Lower lobe of right lung (tissue), 2 donors: ENCODE measurements at regions not wholly inside any gene's neighbourhood (a gene's known extent, or its start where the extent isn't known, plus 50 kb on each side); places are given as distances from the start of the nearest gene placed in this dataset.

Source experiments
- ATAC-seq, 2 donors: fragments of 200-7000 bp; cut with Tn5 transposase; one replicate each; pipeline ENCODE4 v1.9.1; 2020 to 2022; ENCODE audit warnings: mild to moderate bottlenecking in 2 of 2, moderate library complexity in 2 of 2
- DNase-seq: peaks from one replicate; pipeline ENCODE4 v3.0.0-alpha.2; 2020
- H3K27ac ChIP-seq: fragments of 200-600 bp; one replicate; pipeline ENCODE4 v1.8.0; 2022
- H3K27me3 ChIP-seq: fragments of 200-600 bp; one replicate; pipeline ENCODE4 v1.8.0; 2022; ENCODE audit warnings: low read depth
- H3K36me3 ChIP-seq: fragments of 200-600 bp; one replicate; pipeline ENCODE4 v1.8.0; 2022; ENCODE audit warnings: mild to moderate bottlenecking
- H3K4me1 ChIP-seq: fragments of 200-600 bp; one replicate; pipeline ENCODE4 v1.8.0; 2022
- H3K4me3 ChIP-seq: fragments of 200-600 bp; one replicate; pipeline ENCODE4 v1.8.0; 2022; ENCODE audit warnings: mild to moderate bottlenecking
- H3K9me3 ChIP-seq: fragments of 200-600 bp; one replicate; pipeline ENCODE4 v1.8.0; 2022
- intact Hi-C: fragments of 100-400 bp; cut with DNase I; formaldehyde crosslinking; loops from one replicate; pipeline ENCODE4 v1.11.0; 2022
- TF ChIP-seq, protein P1 (sequence below): fragments of 200-600 bp; IDR thresholded peaks from one replicate; pipeline ENCODE4 v1.8.0; 2022; ENCODE audit warnings: antibody characterized with exemption, mild to moderate bottlenecking
- donor health status: DM: no; HTN: yes; CAD: no; lungs with severe emphysema.

DNA sequence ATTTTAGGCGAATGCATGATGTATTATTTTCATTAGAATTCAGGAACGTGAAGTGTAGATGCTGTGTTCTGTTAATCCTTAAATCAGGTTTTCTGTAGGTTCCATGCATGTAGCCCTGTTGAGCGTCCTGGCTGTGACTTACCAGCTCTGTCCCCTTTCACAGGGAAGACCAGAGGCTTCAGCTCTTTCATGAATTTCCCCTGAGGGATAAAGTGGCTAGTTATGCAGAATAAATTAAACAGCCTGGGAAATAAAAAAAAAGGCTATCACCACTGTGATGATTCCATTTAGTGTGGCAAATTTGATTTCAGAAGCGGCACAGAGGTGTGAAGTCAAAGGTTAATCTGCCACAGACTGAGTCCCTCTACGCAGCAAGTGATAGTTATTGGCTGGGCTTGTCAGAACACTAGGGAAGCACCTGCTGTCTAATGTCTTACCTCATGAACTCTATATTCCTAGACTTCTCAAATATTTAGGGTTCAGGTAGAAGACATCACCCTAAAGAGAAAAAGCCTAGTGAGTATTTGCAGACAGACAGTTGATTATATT, 61.6 kb upstream of the LINC00305 start:
- Histone ChIP-seq H3K4me3 (no peak overlapping the region), H3K36me3 (no peaks in the 10 kb centered on the region), H3K4me1 (no peaks in the 10 kb centered on the region), H3K9me3 (no peaks in the 10 kb centered on the region), H3K27me3 (no peaks in the 10 kb centered on the region), H3K27ac (no peak overlapping the region)
- intact Hi-C loops: no loop called here
- DNase-seq (no peak), ATAC-seq (no peak)
- TF ChIP-seq, protein P1, sequence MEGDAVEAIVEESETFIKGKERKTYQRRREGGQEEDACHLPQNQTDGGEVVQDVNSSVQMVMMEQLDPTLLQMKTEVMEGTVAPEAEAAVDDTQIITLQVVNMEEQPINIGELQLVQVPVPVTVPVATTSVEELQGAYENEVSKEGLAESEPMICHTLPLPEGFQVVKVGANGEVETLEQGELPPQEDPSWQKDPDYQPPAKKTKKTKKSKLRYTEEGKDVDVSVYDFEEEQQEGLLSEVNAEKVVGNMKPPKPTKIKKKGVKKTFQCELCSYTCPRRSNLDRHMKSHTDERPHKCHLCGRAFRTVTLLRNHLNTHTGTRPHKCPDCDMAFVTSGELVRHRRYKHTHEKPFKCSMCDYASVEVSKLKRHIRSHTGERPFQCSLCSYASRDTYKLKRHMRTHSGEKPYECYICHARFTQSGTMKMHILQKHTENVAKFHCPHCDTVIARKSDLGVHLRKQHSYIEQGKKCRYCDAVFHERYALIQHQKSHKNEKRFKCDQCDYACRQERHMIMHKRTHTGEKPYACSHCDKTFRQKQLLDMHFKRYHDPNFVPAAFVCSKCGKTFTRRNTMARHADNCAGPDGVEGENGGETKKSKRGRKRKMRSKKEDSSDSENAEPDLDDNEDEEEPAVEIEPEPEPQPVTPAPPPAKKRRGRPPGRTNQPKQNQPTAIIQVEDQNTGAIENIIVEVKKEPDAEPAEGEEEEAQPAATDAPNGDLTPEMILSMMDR: no peak

DNA sequence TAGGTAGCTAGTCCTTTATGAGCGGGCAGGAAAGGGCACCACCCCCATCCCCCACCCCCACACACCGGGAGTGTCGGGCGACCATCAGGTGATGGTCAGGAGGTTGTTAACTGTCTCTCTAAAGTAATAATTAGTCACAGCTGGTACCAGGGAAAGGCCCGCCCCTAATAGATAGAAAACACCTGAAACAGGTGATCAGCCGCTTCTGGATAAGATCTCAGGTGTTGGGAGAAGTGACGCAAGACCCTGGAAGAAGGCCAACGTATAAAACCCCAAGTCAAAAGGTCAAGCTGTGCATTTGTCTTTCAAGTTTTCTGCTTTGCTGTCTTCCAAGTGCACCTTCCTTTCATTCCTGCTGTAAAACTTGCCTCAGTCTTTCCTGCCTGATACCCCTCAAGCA, 59.6 kb upstream of the LINC00305 start:
- Histone ChIP-seq H3K4me3 (no peak overlapping the region), H3K4me1 (no peaks in the 10 kb centered on the region), H3K9me3 (no peaks in the 10 kb centered on the region), H3K36me3 (no peaks in the 10 kb centered on the region), H3K27me3 (no peaks in the 10 kb centered on the region), H3K27ac (no peak overlapping the region)
- intact Hi-C loops: no loop called here
- no peak for DNase-seq
- ATAC-seq: no peak
- TF ChIP-seq, protein P1: no peak

DNA sequence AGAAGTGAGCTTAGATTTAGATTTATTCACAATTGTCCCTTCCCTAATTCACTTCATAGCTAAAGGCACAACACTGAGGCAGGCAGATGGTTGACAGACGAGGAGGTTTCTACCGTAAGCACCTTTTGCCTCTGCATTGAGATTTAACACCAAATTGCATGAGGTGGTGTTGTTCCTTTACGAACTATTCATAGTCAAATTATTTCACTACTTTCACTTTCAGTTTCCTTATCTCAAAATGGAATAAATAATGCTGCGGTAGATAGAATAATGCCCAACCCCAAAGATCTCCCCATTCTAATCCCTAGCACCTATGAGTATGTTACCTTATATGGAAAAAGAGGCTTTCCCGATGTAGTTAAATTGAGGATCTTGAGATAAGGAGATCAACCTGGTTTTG, 58.9 kb upstream of the LINC00305 start:
- ATAC-seq (no peak), DNase-seq (no peak)
- Histone ChIP-seq H3K4me1 (no peaks in the 10 kb centered on the region), H3K36me3 (no peaks in the 10 kb centered on the region), H3K9me3 (no peaks in the 10 kb centered on the region), H3K4me3 (peak overlapping the region; percentile 10), H3K27me3 (no peaks in the 10 kb centered on the region), H3K27ac (no peak overlapping the region)
- intact Hi-C loops: no loop called here
- TF ChIP-seq, protein P1: no peak

DNA sequence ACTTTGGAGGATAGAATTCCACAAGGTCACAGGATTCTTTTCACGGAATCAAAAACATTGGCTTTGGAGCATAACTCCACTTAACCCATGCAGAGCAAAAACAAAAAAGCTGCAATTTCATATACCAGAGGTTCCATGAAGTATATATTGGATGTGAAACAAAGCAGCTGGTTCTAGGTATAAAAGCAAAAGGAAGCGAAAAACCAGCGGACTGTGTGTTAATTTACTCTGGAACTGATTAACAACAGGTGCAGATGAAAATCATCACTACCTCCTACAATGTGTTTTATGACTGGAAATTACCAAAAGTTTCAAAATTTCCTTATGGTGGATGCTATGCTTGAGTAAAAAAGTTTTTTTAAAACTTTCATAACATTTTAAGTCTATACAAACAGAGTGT, 54.4 kb upstream of the LINC00305 start:
- ATAC-seq: no peak
- no peaks in the 10 kb centered on the region for H3K4me1 ChIP-seq
- H3K27me3 ChIP-seq: no peaks in the 10 kb centered on the region
- H3K27ac ChIP-seq: no peak overlapping the region
- intact Hi-C loops: no loop called here
- H3K4me3 ChIP-seq: no peak overlapping the region
- TF ChIP-seq, protein P1: no peak
- no peak for DNase-seq
- no peaks in the 10 kb centered on the region for H3K9me3 ChIP-seq
- no peaks in the 10 kb centered on the region for H3K36me3 ChIP-seq

DNA sequence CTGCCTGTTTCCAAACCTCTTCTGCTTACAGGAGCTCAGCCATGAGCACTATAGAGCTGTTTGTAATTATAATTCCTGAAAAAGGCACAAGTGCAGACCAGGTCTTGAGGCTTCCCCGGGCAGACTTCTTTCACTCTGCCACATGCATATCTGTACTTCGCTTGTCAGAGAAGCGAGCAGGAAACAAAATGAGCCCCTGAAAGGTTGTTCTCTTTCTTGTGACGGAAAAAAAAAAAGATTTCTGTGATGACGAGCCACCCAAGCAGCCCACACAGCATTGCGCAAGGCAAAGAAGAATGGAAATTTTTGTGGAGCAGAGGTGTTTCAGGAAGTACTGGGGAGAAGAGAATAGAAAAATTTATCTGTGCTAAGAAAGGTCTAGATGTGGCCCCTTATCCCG, 54.0 kb upstream of the LINC00305 start:
- no peaks in the 10 kb centered on the region for H3K4me1 ChIP-seq
- no peaks in the 10 kb centered on the region for H3K27me3 ChIP-seq
- ATAC-seq (no peak), DNase-seq (no peak)
- H3K4me3 ChIP-seq: no peak overlapping the region
- no peaks in the 10 kb centered on the region for H3K9me3 ChIP-seq
- intact Hi-C loops: no loop called here
- no peaks in the 10 kb centered on the region for H3K36me3 ChIP-seq
- TF ChIP-seq, protein P1: no peak
- H3K27ac ChIP-seq: no peak overlapping the region
